Neural crest cell (in vitro differentiated cells): ENCODE measurements at regions not wholly inside any gene's neighbourhood (a gene's known extent, or its start where the extent isn't known, plus 50 kb on each side); places are given as distances from the start of the nearest gene placed in this dataset.

Experiments
- DNase-seq: peaks from one replicate; pipeline ENCODE4 v3.0.0; 2021; ENCODE audit warnings: low read depth, mixed read lengths, low spot score
- H3K27ac Mint-ChIP-seq: one replicate; pipeline ENCODE4 v1.8.0; 2021; ENCODE audit warnings: mild to moderate bottlenecking, mixed read lengths; ENCODE audit not compliant: unreplicated experiment
- H3K27me3 Mint-ChIP-seq: 2 replicates; pipeline ENCODE4 v1.8.0; 2021; ENCODE audit warnings: low read depth, mild to moderate bottlenecking, mixed read lengths
- H3K36me3 Mint-ChIP-seq: 2 replicates; pipeline ENCODE4 v1.8.0; 2021; ENCODE audit warnings: low read depth, mild to moderate bottlenecking, mixed read lengths
- H3K4me1 Mint-ChIP-seq: 2 replicates; pipeline ENCODE4 v1.8.0; 2021; ENCODE audit warnings: mixed read lengths
- H3K4me3 Mint-ChIP-seq: one replicate; pipeline ENCODE4 v1.8.0; 2021; ENCODE audit warnings: mild to moderate bottlenecking, mixed read lengths
- H3K9me3 Mint-ChIP-seq: 2 replicates; pipeline ENCODE4 v1.8.0; 2021; ENCODE audit warnings: mixed read lengths
- TF ChIP-seq, protein P1 (sequence below): fragments of 200-600 bp; sonication (generic); conservative IDR thresholded peaks from 2 replicates; pipeline ENCODE4 v1.5.0; 2021; ENCODE audit warnings: antibody characterized with exemption, mild to moderate bottlenecking

- Mint-ChIP-seq H3K9me3 (peaks cover 9% of the 10 kb centered on the region), H3K4me3 (no peak overlapping the region), H3K27ac (no peak overlapping the region), H3K36me3 (no peaks in the 10 kb centered on the region), H3K4me1 (no peaks in the 10 kb centered on the region), H3K27me3 (no peaks in the 10 kb centered on the region)
- no peak for DNase-seq
- TF ChIP-seq, protein P1, sequence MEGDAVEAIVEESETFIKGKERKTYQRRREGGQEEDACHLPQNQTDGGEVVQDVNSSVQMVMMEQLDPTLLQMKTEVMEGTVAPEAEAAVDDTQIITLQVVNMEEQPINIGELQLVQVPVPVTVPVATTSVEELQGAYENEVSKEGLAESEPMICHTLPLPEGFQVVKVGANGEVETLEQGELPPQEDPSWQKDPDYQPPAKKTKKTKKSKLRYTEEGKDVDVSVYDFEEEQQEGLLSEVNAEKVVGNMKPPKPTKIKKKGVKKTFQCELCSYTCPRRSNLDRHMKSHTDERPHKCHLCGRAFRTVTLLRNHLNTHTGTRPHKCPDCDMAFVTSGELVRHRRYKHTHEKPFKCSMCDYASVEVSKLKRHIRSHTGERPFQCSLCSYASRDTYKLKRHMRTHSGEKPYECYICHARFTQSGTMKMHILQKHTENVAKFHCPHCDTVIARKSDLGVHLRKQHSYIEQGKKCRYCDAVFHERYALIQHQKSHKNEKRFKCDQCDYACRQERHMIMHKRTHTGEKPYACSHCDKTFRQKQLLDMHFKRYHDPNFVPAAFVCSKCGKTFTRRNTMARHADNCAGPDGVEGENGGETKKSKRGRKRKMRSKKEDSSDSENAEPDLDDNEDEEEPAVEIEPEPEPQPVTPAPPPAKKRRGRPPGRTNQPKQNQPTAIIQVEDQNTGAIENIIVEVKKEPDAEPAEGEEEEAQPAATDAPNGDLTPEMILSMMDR = no peak
These were observed 221.1 kb upstream of the PREP start for GRCh38 chr6:105624021-105624420.

- H3K9me3 Mint-ChIP-seq = peaks cover 6% of the 10 kb centered on the region
- H3K4me3 Mint-ChIP-seq = no peak overlapping the region
- H3K27ac Mint-ChIP-seq = no peak overlapping the region
These were observed 219.3 kb upstream of the PREP start for GRCh38 chr6:105622226-105622625.

DNA sequence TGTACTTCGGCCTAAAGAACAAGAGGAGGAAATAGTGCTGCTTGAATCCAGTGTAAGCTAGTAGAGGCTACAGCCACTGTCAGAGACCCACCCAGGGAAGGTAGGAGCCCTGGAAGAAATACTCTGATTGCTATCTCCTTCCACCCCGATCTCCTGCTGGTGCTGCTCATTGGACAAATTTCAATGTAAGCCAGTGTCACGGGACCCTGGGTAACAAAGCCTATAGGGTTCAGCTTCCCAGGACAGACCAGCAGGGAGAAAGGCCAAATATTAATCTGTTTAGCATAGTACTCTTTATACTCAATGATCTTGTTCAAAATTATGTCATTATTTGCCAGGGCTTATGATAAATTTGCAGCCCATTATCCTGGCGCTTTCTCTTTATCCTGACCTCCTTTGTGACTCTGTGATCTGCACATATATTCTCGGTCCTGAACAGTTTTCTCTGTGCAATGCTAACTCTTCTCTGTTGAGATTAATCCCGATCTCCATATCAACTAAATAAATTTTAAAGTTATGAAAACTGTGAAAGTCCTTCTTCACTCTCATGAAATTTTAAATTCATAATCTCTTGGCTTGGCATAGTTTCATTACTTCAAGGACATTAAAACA, 218.8 kb upstream of the PREP start:
- no peak for DNase-seq

More at GRCh38 chr6:105622226-105622625, 219.3 kb upstream of the PREP start:
- TF ChIP-seq, protein P1 = no peak
- H3K36me3 Mint-ChIP-seq = no peaks in the 10 kb centered on the region
- DNase-seq = no peak
- H3K27me3 Mint-ChIP-seq = no peaks in the 10 kb centered on the region
- H3K4me1 Mint-ChIP-seq = no peaks in the 10 kb centered on the region

GRCh38 chr6:105620878-105621277, 218.0 kb upstream of the PREP start:
- TF ChIP-seq, protein P1 = no peak
- peaks cover 6% of the 10 kb centered on the region for H3K9me3 Mint-ChIP-seq
- no peak overlapping the region for H3K27ac Mint-ChIP-seq
- H3K4me1 Mint-ChIP-seq = no peaks in the 10 kb centered on the region
- no peaks in the 10 kb centered on the region for H3K36me3 Mint-ChIP-seq
- H3K4me3 Mint-ChIP-seq = no peak overlapping the region
- H3K27me3 Mint-ChIP-seq = no peaks in the 10 kb centered on the region
- DNase-seq = no peak

More for the DNA sequence above, 218.8 kb upstream of the PREP start:
- TF ChIP-seq, protein P1 = no peak
- Mint-ChIP-seq H3K27ac (no peak overlapping the region), H3K4me1 (no peaks in the 10 kb centered on the region), H3K27me3 (no peaks in the 10 kb centered on the region), H3K36me3 (no peaks in the 10 kb centered on the region), H3K4me3 (no peak overlapping the region), H3K9me3 (peaks cover 6% of the 10 kb centered on the region)

DNA sequence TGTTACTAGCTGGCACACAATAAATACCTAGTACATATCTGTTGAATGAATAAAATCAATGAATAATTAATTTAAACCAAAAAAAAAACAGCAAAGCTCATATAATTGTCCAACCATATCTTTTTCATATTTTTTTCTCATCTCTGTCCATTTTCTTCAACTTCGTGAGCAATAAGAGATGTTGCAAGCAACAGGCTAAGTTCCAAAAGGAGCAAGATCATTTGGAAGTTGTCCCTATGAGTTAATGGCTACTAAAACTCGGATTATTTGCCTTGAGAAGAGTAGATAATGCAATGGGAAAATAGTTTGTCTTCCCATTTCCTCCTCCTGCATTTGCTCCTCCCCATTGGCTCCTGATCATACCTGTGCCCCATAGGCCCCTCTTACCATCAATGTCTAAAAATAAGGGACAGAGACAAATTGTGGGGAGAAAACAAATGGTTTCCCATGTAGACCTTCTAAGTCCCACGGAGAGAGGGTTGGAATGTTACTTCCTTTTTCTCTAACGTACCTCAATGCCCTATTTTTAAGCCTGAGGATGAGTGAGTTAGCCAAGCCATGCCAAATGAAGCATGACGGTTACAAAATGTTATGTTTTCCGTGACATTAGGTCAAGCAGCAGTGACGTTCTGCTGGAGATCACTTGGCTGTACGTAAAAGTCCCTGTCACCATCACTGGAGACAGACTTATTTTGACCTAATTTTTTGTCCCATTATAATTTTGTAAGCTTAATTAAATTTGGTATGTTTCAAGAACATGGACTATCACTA, 217.3 kb upstream of the PREP start:
- TF ChIP-seq, protein P1 = no peak
- DNase-seq = no peak
- Mint-ChIP-seq H3K4me1 (no peaks in the 10 kb centered on the region), H3K4me3 (no peak overlapping the region), H3K9me3 (peaks cover 6% of the 10 kb centered on the region), H3K36me3 (no peaks in the 10 kb centered on the region), H3K27me3 (no peaks in the 10 kb centered on the region), H3K27ac (no peak overlapping the region)
